Astrocyte (in vitro differentiated cells and primary cell): ENCODE measurements at regions not wholly inside any gene's neighbourhood (a gene's known extent, or its start where the extent isn't known, plus 50 kb on each side); places are given as distances from the start of the nearest gene placed in this dataset.

Experiments
- EZH2 ChIP-seq: IDR thresholded peaks from 2 replicates; pipeline ENCODE4 v1.6.1; 2012; ENCODE audit warnings: mild to moderate bottlenecking, low read length, inconsistent platforms; ENCODE audit not compliant: insufficient read depth
- TF ChIP-seq, protein P1 (sequence below): IDR thresholded peaks from 2 replicates; pipeline ENCODE4 v1.5.1; 2011; ENCODE audit warnings: low read depth, mild to moderate bottlenecking, inconsistent platforms, low read length, moderate library complexity; ENCODE audit not compliant: insufficient read depth

DNA sequence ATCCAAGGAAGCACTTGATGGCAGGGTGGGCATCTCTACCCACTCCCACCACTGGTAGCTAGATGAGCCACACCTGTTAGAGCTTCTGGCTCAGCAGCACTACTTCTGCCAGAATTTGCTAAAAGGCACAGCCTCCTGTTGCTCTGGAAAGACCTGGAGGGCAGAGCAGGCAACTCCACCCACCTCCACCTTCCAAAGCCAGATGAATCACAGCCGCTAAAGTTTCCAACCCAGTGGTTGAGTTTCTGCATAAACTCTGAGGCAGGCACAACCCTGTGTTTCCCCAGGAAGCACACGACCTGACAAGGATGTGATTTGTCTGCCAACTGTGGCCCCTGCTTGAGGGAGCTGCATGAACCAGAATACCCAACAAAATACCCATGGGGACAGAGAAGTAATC lies 111.6 kb upstream of the GCFC2 start:
- TF ChIP-seq, protein P1, sequence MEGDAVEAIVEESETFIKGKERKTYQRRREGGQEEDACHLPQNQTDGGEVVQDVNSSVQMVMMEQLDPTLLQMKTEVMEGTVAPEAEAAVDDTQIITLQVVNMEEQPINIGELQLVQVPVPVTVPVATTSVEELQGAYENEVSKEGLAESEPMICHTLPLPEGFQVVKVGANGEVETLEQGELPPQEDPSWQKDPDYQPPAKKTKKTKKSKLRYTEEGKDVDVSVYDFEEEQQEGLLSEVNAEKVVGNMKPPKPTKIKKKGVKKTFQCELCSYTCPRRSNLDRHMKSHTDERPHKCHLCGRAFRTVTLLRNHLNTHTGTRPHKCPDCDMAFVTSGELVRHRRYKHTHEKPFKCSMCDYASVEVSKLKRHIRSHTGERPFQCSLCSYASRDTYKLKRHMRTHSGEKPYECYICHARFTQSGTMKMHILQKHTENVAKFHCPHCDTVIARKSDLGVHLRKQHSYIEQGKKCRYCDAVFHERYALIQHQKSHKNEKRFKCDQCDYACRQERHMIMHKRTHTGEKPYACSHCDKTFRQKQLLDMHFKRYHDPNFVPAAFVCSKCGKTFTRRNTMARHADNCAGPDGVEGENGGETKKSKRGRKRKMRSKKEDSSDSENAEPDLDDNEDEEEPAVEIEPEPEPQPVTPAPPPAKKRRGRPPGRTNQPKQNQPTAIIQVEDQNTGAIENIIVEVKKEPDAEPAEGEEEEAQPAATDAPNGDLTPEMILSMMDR = no peak
- no peak for TF ChIP-seq EZH2
